NT2/D1 (cell line): ENCODE measurements at regions not wholly inside any gene's neighbourhood (a gene's known extent, or its start where the extent isn't known, plus 50 kb on each side); places are given as distances from the start of the nearest gene placed in this dataset.

ENCODE experiments used
- DNase-seq: peaks from one replicate; pipeline ENCODE4 v3.0.0-alpha.2; 2011; ENCODE audit warnings: low read depth, low spot score
- H3K27me3 ChIP-seq: 2 replicates; pipeline ENCODE4 v1.6.0; 2011; ENCODE audit warnings: mild to moderate bottlenecking; ENCODE audit not compliant: insufficient read length, insufficient read depth
- H3K36me3 ChIP-seq: 2 replicates; pipeline ENCODE4 v1.6.1; 2011; ENCODE audit warnings: mild to moderate bottlenecking, low read length, mixed read lengths; ENCODE audit not compliant: insufficient read depth, insufficient read length
- H3K4me1 ChIP-seq: 2 replicates; pipeline ENCODE4 v1.5.1; 2011; ENCODE audit not compliant: insufficient read depth, insufficient read length
- H3K4me3 ChIP-seq: 2 replicates; pipeline ENCODE4 v1.5.1; 2011; ENCODE audit warnings: low read depth; ENCODE audit not compliant: insufficient read length
- H3K9ac ChIP-seq: 2 replicates; pipeline ENCODE4 v1.6.0; 2011; ENCODE audit warnings: low read depth; ENCODE audit not compliant: insufficient read length
- H3K9me3 ChIP-seq: 2 replicates; pipeline ENCODE4 v1.5.1; 2011; ENCODE audit warnings: mild to moderate bottlenecking, low read length; ENCODE audit not compliant: insufficient read depth
- SUZ12 ChIP-seq: IDR thresholded peaks from 2 replicates; pipeline ENCODE4 v1.6.1; 2011; ENCODE audit not compliant: insufficient read length, insufficient read depth; ENCODE audit errors: extremely low read depth
- YY1 ChIP-seq: IDR thresholded peaks from 2 replicates; pipeline ENCODE4 v1.6.1; 2011; ENCODE audit not compliant: insufficient read length, insufficient read depth
- ZNF274 ChIP-seq: IDR thresholded peaks from 2 replicates; pipeline ENCODE4 v1.6.1; 2011; ENCODE audit warnings: mild to moderate bottlenecking, low read depth, low read length

DNA sequence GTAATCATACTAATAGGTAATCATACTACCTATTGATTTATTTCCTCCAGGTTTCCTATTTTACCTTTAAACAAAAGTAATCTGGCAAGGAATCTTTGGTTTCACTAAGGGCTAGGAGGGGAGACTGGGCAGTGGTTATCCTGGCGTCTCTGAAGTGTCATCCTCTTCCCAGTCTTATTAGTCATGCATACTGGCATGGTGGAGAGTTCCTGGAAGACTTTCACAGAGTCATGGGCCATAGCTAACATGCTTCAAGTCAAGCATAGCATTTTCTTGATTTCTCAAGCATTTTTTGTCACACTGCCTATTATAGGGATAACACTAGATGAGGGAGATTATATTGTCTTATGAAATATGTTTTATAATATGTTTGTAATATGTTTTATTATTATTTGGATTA is 64.0 kb upstream of the ASB17 start:
- Histone ChIP-seq H3K4me3 (no peak overlapping the region), H3K36me3 (no peaks in the 10 kb centered on the region), H3K27me3 (no peaks in the 10 kb centered on the region), H3K4me1 (no peaks in the 10 kb centered on the region), H3K9me3 (peaks cover 9% of the 10 kb centered on the region; the same call in 1 of the 2 replicates), H3K9ac (no peak overlapping the region)
- TF ChIP-seq SUZ12 = no peak
- no peak for TF ChIP-seq YY1
- TF ChIP-seq ZNF274 = no peak
- no peak for DNase-seq

DNA sequence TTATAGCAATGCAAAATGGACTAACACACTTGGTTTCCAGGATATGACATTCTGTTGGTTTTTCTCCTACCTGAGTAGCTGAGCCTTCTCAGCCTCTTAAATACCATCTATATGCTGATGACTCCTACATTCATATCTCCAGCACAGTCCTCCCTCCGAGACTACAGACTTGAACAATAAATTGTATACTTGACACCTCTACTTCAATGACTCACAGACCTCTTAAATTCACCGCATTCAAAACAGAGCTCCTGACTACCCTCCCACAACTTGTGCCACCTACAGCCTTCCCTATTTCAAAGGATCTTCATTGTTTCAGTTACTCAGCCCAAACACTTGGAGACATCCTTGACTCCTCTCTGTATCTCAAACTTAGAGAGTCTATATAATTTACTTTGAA is 66.8 kb upstream of the ASB17 start:
- H3K9ac ChIP-seq = no peak overlapping the region
- DNase-seq = no peak

DNA sequence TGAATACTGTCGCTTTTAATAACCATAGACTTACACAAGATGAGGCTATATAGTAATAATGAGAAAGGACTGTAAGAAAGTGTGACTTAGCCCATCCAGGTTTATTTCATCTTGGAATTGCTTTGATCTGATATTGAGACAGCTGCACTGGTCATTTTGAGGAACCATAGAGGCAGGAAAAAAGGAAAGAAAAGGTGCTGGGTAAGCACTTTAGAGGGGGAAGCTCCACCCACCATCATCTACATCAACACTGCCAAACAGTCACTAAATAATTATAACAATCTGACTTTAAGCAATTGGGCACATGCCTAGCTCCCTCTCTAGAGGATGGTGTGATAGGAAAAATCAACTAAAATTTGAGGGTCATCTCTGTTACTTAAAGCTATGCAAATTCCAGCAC is 70.6 kb upstream of the ST6GALNAC3 start:
- no peak for TF ChIP-seq SUZ12
- no peak for TF ChIP-seq ZNF274
- TF ChIP-seq YY1 = no peak
- H3K27me3 ChIP-seq = no peaks in the 10 kb centered on the region
- no peak for DNase-seq
- no peaks in the 10 kb centered on the region for H3K9me3 ChIP-seq
- H3K4me3 ChIP-seq = no peak overlapping the region
- no peak overlapping the region for H3K9ac ChIP-seq
- no peaks in the 10 kb centered on the region for H3K36me3 ChIP-seq
- no peaks in the 10 kb centered on the region for H3K4me1 ChIP-seq

More for the DNA sequence above, 66.8 kb upstream of the ASB17 start:
- Histone ChIP-seq H3K4me1 (no peaks in the 10 kb centered on the region), H3K9me3 (peaks cover 9% of the 10 kb centered on the region; the same call in 1 of the 2 replicates), H3K36me3 (no peaks in the 10 kb centered on the region), H3K4me3 (no peak overlapping the region), H3K27me3 (no peaks in the 10 kb centered on the region)
- TF ChIP-seq ZNF274 (no peak), SUZ12 (no peak)

DNA sequence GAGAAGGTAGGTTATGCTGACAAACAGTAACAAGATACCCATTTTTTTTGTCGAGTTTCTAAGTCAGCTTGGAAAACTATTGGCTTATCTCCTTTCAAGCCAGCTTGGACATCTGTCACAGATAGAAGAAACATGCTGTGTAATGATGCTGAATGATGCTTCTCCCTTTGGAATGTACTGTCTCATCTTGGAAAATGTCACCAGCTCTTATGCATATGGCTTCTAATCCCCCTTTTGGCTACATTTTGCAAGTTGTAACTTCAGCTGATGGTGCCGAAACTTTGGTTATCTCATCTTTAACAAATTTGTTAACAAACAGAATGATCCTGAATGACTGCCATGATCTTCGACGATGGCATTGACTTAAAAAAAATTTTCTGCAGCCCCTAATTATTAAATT is 68.8 kb upstream of the ST6GALNAC3 start:
- TF ChIP-seq YY1 (no peak), SUZ12 (no peak), ZNF274 (no peak)
- Histone ChIP-seq H3K9me3 (no peaks in the 10 kb centered on the region), H3K4me1 (no peaks in the 10 kb centered on the region), H3K4me3 (no peak overlapping the region), H3K36me3 (no peaks in the 10 kb centered on the region), H3K27me3 (no peaks in the 10 kb centered on the region), H3K9ac (no peak overlapping the region)
- DNase-seq = no peak

DNA sequence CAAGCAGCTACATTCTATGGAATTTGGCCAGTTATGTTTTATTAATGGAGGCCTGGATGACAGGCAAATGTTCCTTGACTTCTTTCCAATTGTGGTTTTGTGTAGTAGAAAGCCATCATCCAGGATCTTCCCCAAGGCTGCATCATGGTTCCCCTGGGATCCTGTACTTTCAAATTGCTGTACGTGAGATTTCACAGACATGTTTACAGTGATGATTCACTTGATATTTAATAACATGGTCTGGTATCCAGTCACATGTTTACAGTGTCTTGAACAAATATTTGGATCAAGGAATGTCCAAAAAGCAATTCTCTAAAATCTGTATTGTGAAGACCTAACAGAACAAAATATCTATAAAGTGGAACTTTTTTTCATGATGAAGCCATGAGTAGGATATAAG is 68.3 kb upstream of the ST6GALNAC3 start:
- Histone ChIP-seq H3K9me3 (no peaks in the 10 kb centered on the region), H3K4me1 (no peaks in the 10 kb centered on the region), H3K4me3 (no peak overlapping the region), H3K36me3 (no peaks in the 10 kb centered on the region), H3K27me3 (no peaks in the 10 kb centered on the region), H3K9ac (no peak overlapping the region)
- TF ChIP-seq SUZ12 (no peak), ZNF274 (no peak), YY1 (no peak)
- DNase-seq = no peak

GRCh38 chr1:76010802-76011201 is 63.7 kb upstream of the ST6GALNAC3 start:
- Histone ChIP-seq H3K27me3 (no peaks in the 10 kb centered on the region), H3K9ac (no peak overlapping the region), H3K9me3 (no peaks in the 10 kb centered on the region), H3K4me3 (no peak overlapping the region), H3K36me3 (no peaks in the 10 kb centered on the region), H3K4me1 (no peaks in the 10 kb centered on the region)
- DNase-seq = no peak
- TF ChIP-seq ZNF274 (no peak), SUZ12 (no peak), YY1 (no peak)

GRCh38 chr1:76012341-76013205 is 62.0 kb upstream of the ST6GALNAC3 start:
- Histone ChIP-seq H3K36me3 (no peaks in the 10 kb centered on the region), H3K9ac (no peak overlapping the region)

More at GRCh38 chr1:76012341-76013205, 62.0 kb upstream of the ST6GALNAC3 start:
- Histone ChIP-seq H3K9me3 (no peaks in the 10 kb centered on the region), H3K27me3 (no peaks in the 10 kb centered on the region), H3K4me3 (no peak overlapping the region), H3K4me1 (no peaks in the 10 kb centered on the region)
- DNase-seq = no peak
- no peak for TF ChIP-seq YY1
- no peak for TF ChIP-seq ZNF274
- no peak for TF ChIP-seq SUZ12
